ENCODE measurements at regions not wholly inside any gene's neighbourhood (a gene's known extent, or its start where the extent isn't known, plus 50 kb on each side); places are given as distances from the start of the nearest gene placed in this dataset.

DNA sequence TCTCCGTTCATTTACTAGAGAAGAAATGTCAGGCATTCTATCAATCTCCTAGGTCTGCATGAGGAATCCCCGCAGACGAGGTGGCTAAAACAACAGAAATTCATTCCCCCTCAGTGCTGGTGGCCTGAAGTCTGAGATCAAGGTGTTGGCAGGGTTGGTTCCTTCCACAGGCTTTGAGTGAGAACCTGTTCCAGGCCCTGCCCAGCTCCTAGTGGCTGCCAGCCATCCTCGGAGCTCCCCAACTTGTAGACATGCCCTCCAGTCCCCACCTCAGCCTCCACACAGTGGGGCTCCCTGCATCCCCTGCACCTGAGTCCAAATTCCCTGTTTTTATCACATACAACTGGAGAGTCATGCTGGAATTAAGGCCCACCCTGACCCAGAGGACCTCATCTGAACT lies 145.3 kb upstream of the ALKAL2 start:
- Histone ChIP-seq H3K9me3 (no peaks in the 10 kb centered on the region), H3K4me3 (no peak overlapping the region), H3K27me3 (no peaks in the 10 kb centered on the region), H3K4me1 (peaks cover 7% of the 10 kb centered on the region), H3K36me3 (replicated peaks in 1 of 2; ENCODE audit: insufficient read depth in 1 of 2, low read depth in 2 of 2) (no peaks in the 10 kb centered on the region), H3K27ac (no peak overlapping the region)
- WGBS, 2 donors = 76 to 83% methylated on average over 4 of the region's 4 CpGs
- ATAC-seq (no peak), DNase-seq (no peak)
- TF ChIP-seq POLR2A (IDR thresholded peaks at IDR 0.05) = no peak
- TF ChIP-seq, protein P1, sequence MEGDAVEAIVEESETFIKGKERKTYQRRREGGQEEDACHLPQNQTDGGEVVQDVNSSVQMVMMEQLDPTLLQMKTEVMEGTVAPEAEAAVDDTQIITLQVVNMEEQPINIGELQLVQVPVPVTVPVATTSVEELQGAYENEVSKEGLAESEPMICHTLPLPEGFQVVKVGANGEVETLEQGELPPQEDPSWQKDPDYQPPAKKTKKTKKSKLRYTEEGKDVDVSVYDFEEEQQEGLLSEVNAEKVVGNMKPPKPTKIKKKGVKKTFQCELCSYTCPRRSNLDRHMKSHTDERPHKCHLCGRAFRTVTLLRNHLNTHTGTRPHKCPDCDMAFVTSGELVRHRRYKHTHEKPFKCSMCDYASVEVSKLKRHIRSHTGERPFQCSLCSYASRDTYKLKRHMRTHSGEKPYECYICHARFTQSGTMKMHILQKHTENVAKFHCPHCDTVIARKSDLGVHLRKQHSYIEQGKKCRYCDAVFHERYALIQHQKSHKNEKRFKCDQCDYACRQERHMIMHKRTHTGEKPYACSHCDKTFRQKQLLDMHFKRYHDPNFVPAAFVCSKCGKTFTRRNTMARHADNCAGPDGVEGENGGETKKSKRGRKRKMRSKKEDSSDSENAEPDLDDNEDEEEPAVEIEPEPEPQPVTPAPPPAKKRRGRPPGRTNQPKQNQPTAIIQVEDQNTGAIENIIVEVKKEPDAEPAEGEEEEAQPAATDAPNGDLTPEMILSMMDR (IDR thresholded peaks at IDR 0.05) = no peak
- intact Hi-C loops (cut with DNase I) = no loop called here

DNA sequence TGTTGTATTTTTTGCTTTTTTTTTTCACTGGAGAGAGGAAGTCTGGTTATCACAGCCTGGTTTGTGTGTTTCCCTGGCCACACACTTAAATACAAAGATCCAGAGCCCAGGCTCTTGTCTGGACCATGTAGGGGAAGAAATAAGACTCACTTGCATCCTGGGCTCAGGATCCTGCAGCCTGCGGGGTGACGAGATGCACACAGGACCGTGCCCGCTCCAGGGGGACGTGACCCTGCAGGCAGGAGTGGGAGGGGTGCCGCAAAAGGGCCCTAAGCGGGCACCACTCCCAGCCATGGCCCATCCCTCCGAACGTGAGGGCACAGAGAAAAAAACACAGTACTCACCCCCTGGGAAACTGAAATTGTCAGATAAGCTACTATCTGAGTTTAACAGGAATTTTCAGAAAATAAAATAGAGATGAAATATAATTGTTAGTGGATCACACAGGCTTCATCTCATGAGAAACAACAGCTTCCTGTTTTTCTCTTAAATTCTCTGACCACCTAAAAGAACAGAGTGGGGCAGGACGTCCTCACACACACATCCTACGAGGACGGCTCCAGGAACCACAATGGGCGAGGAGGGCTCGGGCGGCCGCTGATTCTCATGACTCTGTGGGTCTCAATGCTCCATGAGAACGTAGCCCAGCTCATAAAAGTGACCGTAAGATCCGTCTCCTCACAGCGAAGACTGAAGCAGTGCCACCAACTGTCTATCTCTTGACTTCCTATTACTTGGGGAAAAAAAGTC lies 142.6 kb upstream of the ALKAL2 start:
- H3K27me3 ChIP-seq = no peaks in the 10 kb centered on the region
- 54 to 67% methylated on average over 20 of the region's 20 CpGs for WGBS, 2 donors
- intact Hi-C loops (cut with DNase I) = no loop called here
- no peak for TF ChIP-seq POLR2A (IDR thresholded peaks at IDR 0.05)
- TF ChIP-seq, protein P1 (IDR thresholded peaks at IDR 0.05) = no peak
- no peak overlapping the region for H3K4me3 ChIP-seq
- no peak overlapping the region for H3K27ac ChIP-seq
- DNase-seq = no peak
- H3K4me1 ChIP-seq = no peaks in the 10 kb centered on the region
- no peaks in the 10 kb centered on the region for H3K36me3 ChIP-seq (replicated peaks in 1 of 2; ENCODE audit: insufficient read depth in 1 of 2, low read depth in 2 of 2)
- no peaks in the 10 kb centered on the region for H3K9me3 ChIP-seq
- ATAC-seq = no peak

DNA sequence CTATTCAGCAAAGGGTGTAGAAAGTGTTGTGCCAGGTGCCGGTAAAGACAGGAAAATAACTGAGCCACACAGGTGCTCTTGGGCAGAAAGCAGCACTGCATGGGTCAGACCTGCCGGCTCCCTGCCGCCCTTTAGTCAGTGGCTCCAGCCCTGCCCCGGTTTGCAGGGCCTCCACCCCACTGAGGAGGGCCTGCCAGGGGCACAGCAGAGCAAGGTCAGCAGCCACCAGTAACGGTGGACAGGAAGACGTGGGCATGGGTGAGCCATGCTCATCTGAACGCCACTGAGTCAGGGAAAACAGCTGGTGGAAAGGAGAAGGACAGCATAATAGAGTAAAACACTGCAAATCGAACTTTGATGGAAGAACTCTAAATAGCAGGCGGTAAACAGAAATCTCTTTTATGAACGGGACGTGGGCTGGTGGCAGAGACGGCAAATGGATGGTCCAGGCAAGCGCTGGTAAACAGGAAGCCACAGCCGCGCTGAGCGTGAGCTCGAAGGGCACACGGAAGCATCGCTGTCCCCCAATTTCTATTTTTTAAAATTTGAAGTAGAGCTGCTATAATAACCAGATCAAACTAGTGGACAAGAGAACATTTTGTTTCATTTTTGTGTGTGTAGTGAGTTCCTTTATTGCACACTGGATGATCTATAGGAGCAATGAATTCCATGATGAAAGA lies 141.8 kb upstream of the ALKAL2 start:
- ATAC-seq (no peak), DNase-seq (no peak)
- WGBS, 2 donors = 63 to 76% methylated on average over 19 of the region's 19 CpGs
- Histone ChIP-seq H3K27ac (no peak overlapping the region), H3K4me1 (no peaks in the 10 kb centered on the region), H3K27me3 (no peaks in the 10 kb centered on the region), H3K4me3 (no peak overlapping the region), H3K36me3 (replicated peaks in 1 of 2; ENCODE audit: insufficient read depth in 1 of 2, low read depth in 2 of 2) (no peaks in the 10 kb centered on the region), H3K9me3 (no peaks in the 10 kb centered on the region)
- intact Hi-C loops (cut with DNase I) = no loop called here
- TF ChIP-seq, protein P1 (IDR thresholded peaks at IDR 0.05) = no peak
- TF ChIP-seq POLR2A (IDR thresholded peaks at IDR 0.05) = no peak

DNA sequence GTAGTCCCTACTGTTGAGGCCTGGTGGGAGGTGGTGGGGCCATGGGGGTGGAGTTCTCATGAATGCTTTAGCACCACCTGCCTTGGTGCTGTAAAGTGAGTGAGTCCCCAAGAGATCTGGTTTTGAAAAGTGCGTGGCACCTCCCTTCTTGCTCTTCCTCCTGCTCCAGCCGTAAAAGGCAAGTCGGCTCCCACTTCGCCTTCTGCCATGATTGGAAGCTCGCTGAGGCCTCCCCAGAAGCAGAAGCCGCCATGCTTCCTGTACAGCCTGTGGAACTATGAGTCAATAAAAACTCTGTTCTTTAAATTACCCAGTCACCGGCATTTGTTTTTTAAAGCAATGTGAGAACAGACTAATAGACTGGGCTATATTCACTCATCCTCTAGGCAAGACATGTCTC lies 141.3 kb upstream of the ALKAL2 start:
- H3K4me3 ChIP-seq = no peak overlapping the region
- DNase-seq (no peak), ATAC-seq (no peak)
- H3K27ac ChIP-seq = no peak overlapping the region
- no peak for TF ChIP-seq POLR2A (IDR thresholded peaks at IDR 0.05)
- TF ChIP-seq, protein P1 (IDR thresholded peaks at IDR 0.05) = no peak
- H3K9me3 ChIP-seq = no peaks in the 10 kb centered on the region
- H3K36me3 ChIP-seq (replicated peaks in 1 of 2; ENCODE audit: insufficient read depth in 1 of 2, low read depth in 2 of 2) = no peaks in the 10 kb centered on the region
- H3K27me3 ChIP-seq = no peaks in the 10 kb centered on the region
- 89 to 92% methylated on average over 7 of the region's 7 CpGs for WGBS, 2 donors
- H3K4me1 ChIP-seq = no peaks in the 10 kb centered on the region
- intact Hi-C loops (cut with DNase I) = no loop called here

All from body of pancreas (tissue), 4 donors.